GM21737 (cell line): ENCODE measurements at regions not wholly inside any gene's neighbourhood (a gene's known extent, or its start where the extent isn't known, plus 50 kb on each side); places are given as distances from the start of the nearest gene placed in this dataset.

Experiments used
- ATAC-seq: cut with Tn5 transposase; IDR thresholded peaks from one replicate; pipeline ENCODE4 v1.9.1; 2021; ENCODE audit warnings: mild to moderate bottlenecking, moderate library complexity; ENCODE audit not compliant: unreplicated experiment

DNA sequence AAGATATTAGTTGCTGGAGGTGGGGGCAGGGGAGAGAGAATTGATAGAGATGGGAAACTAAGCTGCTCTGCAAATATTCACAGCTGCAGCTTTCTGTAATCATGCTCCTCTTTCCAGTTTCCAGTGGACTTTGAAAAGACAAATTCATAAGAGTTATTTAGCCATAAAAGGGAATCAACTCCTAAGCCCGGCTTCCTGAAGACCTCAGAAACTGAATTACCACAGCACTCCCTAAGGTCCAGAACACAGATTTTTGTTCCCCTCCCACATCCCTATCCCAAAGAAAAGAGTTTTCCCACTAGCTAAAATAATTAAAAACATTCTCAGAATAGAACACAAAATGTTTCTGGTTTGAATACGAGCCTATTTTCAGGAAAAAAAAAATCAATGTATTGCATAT lies 871.8 kb upstream of the NR2F2 start:
- no peak for ATAC-seq

DNA sequence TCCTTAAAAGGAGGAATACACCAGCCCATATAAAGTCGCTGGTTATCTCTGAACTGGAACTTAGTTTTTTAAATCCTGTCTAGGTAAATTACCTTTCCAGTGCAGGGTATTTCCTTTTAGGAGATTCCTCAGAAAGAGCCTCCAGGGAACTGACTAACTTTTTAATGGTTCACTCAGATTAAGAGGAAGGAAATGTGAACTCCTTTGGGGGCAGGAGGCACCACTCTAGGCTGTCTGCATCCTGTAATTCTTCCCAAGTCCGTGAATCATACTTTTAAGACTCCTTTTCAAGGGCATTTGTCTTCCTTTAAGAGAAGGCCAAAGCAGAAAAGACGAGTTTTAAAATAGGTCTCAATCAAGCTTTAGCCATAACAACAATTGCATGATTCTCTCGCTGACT lies 871.2 kb upstream of the NR2F2 start:
- ATAC-seq: no peak

- no peak for ATAC-seq
Observed at GRCh38 chr15:95464509-95464908, 866.0 kb upstream of the NR2F2 start.

GRCh38 chr15:95468820-95469219 lies 861.7 kb upstream of the NR2F2 start:
- ATAC-seq: no peak

- ATAC-seq: no peak
Observed at GRCh38 chr15:95469496-95470000, 861.0 kb upstream of the NR2F2 start.

DNA sequence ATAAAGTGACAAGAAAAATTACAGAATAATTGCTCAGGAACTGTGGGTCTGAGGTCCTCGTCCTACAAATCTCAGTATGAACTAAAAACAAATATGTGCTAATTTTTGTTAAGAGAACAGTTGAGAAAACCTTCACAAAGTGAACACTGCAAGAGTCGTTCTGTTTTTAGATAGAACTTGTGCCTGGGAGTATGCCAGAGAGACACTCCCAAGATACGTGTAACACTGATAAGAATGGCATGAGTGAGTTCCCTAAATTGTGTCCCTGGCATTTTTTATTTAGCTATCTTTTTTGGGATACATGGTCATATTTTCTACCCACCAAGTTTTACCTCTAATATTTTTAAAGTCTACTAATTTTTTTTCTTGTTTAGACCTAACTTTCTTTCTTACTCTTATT lies 860.0 kb upstream of the NR2F2 start:
- ATAC-seq: no peak

GRCh38 chr15:95470997-95471689 lies 859.4 kb upstream of the NR2F2 start:
- ATAC-seq: no peak

GRCh38 chr15:95471690-95472086 lies 858.8 kb upstream of the NR2F2 start:
- no peak for ATAC-seq

DNA sequence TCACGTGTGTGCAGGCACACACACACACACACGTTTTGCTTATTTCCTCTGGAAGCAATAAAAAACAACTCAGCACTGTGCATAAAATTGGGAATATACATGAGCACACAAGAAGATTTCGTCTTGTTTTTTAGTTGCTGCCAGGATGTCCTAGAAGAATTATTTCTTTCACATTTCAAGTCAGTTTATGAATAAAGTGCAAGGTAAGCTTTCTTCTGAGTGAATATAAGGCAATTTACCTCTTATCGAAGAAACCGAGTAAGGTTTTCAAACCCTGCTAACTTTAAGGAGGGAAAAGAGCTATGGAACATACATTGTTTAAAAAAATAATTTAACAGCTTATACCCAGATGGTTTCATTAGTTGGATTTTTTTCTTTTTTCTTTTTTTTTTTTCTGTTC lies 855.4 kb upstream of the NR2F2 start:
- no peak for ATAC-seq

DNA sequence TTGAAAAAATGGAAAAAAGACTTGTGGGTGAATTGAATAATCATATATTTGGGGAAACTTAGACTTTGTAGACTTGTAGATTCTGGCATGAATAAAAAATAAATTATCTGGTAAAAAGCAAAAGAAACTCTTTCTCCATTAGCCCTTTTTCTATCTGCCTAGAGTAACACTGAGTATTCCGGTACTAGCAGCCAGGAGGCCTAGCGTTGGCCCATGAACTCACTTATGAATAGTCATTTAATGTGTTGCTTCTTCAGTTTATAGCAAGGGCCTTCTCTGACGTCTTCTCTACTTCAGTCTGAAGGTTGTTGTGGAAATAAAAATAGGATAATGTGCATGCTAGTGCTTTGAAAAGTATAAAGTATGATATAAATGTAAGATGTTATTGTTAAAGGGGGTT lies 851.2 kb upstream of the NR2F2 start:
- ATAC-seq: no peak

DNA sequence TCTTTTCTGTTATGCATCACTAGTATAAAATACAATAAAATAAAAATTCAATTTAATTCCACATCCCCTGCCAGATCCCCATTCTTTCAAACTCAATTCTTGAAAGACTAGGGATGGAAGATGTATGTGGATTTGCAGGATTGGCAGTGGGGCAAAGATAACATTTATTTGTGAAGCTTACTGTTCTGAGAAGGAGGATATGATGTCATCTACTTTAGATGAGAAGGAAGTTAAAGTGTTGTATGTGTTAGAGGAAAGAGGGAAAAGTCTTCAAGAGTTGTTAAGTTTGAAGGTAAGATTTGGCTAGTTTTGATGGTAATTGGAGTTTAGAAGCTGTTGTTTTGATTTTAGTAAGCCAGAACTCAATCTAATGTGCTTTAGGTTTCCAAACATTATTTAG lies 845.1 kb upstream of the NR2F2 start:
- no peak for ATAC-seq

GRCh38 chr15:95486224-95486623 lies 844.3 kb upstream of the NR2F2 start:
- ATAC-seq: no peak

DNA sequence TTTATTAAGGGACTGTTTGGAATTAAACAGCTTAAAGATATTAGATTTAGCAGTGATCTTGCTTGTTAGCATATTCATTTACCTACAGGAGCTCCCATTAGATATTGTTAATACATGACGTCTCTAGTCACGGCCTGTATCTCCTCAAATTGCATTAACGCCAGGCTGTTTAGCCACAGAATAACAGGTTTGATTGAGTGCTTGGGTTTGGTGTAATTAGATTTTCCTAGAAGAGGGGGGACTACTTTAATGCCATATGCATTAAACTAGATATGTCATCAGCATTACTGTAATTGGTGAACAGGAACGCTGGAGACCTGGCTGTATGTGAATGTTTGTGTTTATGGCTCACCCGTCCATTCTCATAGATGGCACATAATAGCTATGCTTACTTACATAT lies 841.4 kb upstream of the NR2F2 start:
- no peak for ATAC-seq

GRCh38 chr15:95492388-95493070 lies 838.0 kb upstream of the NR2F2 start:
- no peak for ATAC-seq

- ATAC-seq: no peak
Observed at GRCh38 chr15:95494971-95495541, 835.4 kb upstream of the NR2F2 start.

DNA sequence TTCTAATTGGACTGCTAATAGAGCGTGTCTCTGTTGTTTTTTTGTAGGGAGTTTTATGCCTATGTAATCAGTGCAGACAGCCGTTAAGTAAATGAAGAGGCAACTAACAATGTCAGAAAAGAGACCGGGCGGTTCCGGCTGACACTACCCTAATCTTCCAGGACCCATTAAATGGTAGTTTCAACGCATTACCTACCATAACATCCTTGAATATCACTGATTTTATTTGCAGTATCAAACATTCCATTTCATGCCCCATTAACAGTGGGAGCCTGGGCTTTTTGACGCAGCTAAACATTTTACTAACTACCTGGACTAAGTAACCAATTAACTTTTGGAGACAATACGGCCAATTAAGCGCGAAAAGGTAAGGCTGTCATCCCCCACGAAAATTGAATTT lies 832.9 kb upstream of the NR2F2 start:
- ATAC-seq: no peak

- ATAC-seq: no peak
Observed at GRCh38 chr15:95498961-95499360, 831.5 kb upstream of the NR2F2 start.

DNA sequence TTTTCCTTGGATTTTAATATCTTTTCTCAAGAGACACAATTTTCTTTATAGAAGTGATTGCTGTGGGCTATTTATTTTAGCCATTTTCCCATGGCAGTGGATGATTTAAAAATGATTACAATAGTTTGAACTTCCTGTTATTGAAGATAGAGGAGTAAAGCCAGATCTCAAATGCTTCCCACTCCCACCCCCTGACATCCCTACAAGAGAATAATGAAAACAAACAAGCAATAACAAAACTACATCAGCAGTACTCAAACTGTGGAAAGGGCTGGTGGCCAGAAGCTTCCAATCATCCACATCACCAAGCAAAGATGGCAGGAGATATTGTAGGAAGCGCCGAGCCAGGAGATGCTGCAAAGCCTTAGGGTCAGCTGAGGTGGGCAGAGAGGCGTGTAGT lies 831.1 kb upstream of the NR2F2 start:
- ATAC-seq: no peak

DNA sequence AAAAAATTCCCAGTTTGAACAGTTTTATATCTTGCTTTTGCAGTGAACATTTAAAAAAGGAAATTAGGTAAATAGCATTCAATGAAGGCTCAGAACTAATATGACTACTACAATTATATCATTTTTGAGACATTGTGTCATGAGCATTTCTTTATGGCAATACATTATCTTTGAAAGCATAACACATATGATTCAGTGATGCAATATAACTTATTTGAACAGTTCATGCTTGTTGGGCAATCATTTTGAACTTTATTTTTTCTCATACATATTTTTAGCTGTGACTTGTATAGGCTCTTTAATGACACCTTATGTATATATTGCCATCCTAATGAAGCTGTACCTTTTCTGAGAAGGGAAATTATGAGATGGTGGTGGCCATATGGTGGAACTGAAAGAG lies 828.6 kb upstream of the NR2F2 start:
- ATAC-seq: no peak

DNA sequence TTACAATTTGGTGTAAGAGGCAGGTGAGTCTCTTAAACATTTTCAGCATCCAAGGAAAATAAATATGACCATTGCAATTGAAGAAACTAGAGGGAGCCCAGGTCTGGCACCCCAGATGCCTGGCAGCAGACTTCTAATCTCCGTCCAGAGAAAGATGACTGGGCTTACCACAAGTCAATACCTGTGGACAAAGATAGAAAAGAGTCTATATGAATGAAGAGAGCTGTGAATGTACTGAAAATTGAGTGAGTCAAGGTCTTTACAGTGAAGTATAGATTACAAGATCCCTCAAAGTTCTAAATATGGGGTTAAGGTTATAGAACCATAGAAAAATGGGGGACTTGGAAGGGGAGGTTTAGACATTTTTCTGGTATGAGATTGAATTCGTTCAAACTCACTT lies 827.4 kb upstream of the NR2F2 start:
- ATAC-seq: no peak

- no peak for ATAC-seq
Observed at GRCh38 chr15:95503640-95504225, 826.8 kb upstream of the NR2F2 start.

- no peak for ATAC-seq
Observed at GRCh38 chr15:95511671-95512070, 818.8 kb upstream of the NR2F2 start.
